HFFc6 (cell line): ENCODE measurements at regions not wholly inside any gene's neighbourhood (a gene's known extent, or its start where the extent isn't known, plus 50 kb on each side); places are given as distances from the start of the nearest gene placed in this dataset.

Experiments
- DNase-seq: peaks from one replicate; pipeline ENCODE4 v3.0.0-alpha.2; 2018
- H3K27ac Mint-ChIP-seq: 2 replicates; pipeline ENCODE4 v1.8.0; 2020; ENCODE audit warnings: mild to moderate bottlenecking, mixed read lengths
- H3K27me3 Mint-ChIP-seq: 2 replicates; pipeline ENCODE4 v1.8.0; 2021; ENCODE audit warnings: mild to moderate bottlenecking, moderate library complexity, mixed read lengths; ENCODE audit not compliant: insufficient read depth
- H3K36me3 Mint-ChIP-seq: 2 replicates; pipeline ENCODE4 v1.8.0; 2021; ENCODE audit warnings: low read depth, mixed read lengths
- H3K4me1 Mint-ChIP-seq: 2 replicates; pipeline ENCODE4 v1.8.0; 2020; ENCODE audit warnings: low read depth, mixed read lengths
- H3K4me3 Mint-ChIP-seq: 2 replicates; pipeline ENCODE4 v1.8.0; 2020; ENCODE audit warnings: mild to moderate bottlenecking, moderate library complexity, mixed read lengths
- H3K9me3 Mint-ChIP-seq: 2 replicates; pipeline ENCODE4 v1.8.0; 2020; ENCODE audit warnings: mild to moderate bottlenecking, mixed read lengths
- CTCF ChIP-seq: fragments of 200-600 bp; sonication (generic); IDR thresholded peaks from 2 replicates; pipeline ENCODE4 v1.5.0; 2021; ENCODE audit warnings: antibody characterized with exemption, mild to moderate bottlenecking

- Mint-ChIP-seq H3K4me1 (peaks cover 29% of the 10 kb centered on the region), H3K27ac (no peak overlapping the region), H3K9me3 (no peaks in the 10 kb centered on the region), H3K4me3 (no peak overlapping the region), H3K36me3 (no peaks in the 10 kb centered on the region), H3K27me3 (no peaks in the 10 kb centered on the region; the same call in 1 of the 2 replicates)
- no peak for TF ChIP-seq CTCF
- DNase-seq: no peak
Observed at GRCh38 chr2:83067947-83068346, 1391.1 kb downstream of the SUCLG1 start.

GRCh38 chr2:83063933-83064332 is 1395.1 kb downstream of the SUCLG1 start:
- H3K27ac Mint-ChIP-seq: no peak overlapping the region
- no peak overlapping the region for H3K4me3 Mint-ChIP-seq
- TF ChIP-seq CTCF: no peak
- no peaks in the 10 kb centered on the region; the same call in 1 of the 2 replicates for H3K27me3 Mint-ChIP-seq
- peaks cover under 1% of the 10 kb centered on the region for H3K36me3 Mint-ChIP-seq
- peaks cover under 1% of the 10 kb centered on the region for H3K9me3 Mint-ChIP-seq
- DNase-seq: no peak
- peaks cover 23% of the 10 kb centered on the region for H3K4me1 Mint-ChIP-seq

GRCh38 chr2:83063511-83063910 is 1395.6 kb downstream of the SUCLG1 start:
- Mint-ChIP-seq H3K27ac (no peak overlapping the region), H3K9me3 (peaks cover 4% of the 10 kb centered on the region), H3K36me3 (peaks cover 5% of the 10 kb centered on the region), H3K27me3 (no peaks in the 10 kb centered on the region; the same call in 1 of the 2 replicates), H3K4me3 (no peak overlapping the region), H3K4me1 (peaks cover 23% of the 10 kb centered on the region)
- no peak for DNase-seq
- TF ChIP-seq CTCF: no peak

GRCh38 chr2:83058683-83059082 is 1400.4 kb downstream of the SUCLG1 start:
- no peak for DNase-seq
- H3K4me1 Mint-ChIP-seq: peaks cover 36% of the 10 kb centered on the region
- H3K9me3 Mint-ChIP-seq: peaks cover 4% of the 10 kb centered on the region
- H3K27me3 Mint-ChIP-seq: no peaks in the 10 kb centered on the region
- no peak overlapping the region for H3K4me3 Mint-ChIP-seq
- H3K36me3 Mint-ChIP-seq: peaks cover 11% of the 10 kb centered on the region
- H3K27ac Mint-ChIP-seq: no peak overlapping the region
- TF ChIP-seq CTCF: no peak

GRCh38 chr2:83055376-83056010 is 1403.6 kb downstream of the SUCLG1 start:
- H3K4me1 Mint-ChIP-seq: peaks cover 29% of the 10 kb centered on the region
- H3K27ac Mint-ChIP-seq: peak overlapping the region; percentile 77
- TF ChIP-seq CTCF: no peak
- H3K36me3 Mint-ChIP-seq: peaks cover 15% of the 10 kb centered on the region
- peak overlapping the region; percentile 57 for H3K4me3 Mint-ChIP-seq
- H3K9me3 Mint-ChIP-seq: peaks cover 4% of the 10 kb centered on the region
- peak; percentile 82 for DNase-seq
- H3K27me3 Mint-ChIP-seq: no peaks in the 10 kb centered on the region
